ENCODE measurements at regions not wholly inside any gene's neighbourhood (a gene's known extent, or its start where the extent isn't known, plus 50 kb on each side); places are given as distances from the start of the nearest gene placed in this dataset.

GRCh38 chr6:153568628-153569027 lies 437.5 kb upstream of the RGS17 start:
- TF ChIP-seq SMAD3 (CRISPR knock-in tag; IDR thresholded peaks at IDR 0.05) (no peak), RXRA (CRISPR knock-in tag; IDR thresholded peaks at IDR 0.05) (no peak), FOXM1 (CRISPR knock-in tag; IDR thresholded peaks at IDR 0.05) (no peak)
- TF ChIP-seq, protein P1, sequence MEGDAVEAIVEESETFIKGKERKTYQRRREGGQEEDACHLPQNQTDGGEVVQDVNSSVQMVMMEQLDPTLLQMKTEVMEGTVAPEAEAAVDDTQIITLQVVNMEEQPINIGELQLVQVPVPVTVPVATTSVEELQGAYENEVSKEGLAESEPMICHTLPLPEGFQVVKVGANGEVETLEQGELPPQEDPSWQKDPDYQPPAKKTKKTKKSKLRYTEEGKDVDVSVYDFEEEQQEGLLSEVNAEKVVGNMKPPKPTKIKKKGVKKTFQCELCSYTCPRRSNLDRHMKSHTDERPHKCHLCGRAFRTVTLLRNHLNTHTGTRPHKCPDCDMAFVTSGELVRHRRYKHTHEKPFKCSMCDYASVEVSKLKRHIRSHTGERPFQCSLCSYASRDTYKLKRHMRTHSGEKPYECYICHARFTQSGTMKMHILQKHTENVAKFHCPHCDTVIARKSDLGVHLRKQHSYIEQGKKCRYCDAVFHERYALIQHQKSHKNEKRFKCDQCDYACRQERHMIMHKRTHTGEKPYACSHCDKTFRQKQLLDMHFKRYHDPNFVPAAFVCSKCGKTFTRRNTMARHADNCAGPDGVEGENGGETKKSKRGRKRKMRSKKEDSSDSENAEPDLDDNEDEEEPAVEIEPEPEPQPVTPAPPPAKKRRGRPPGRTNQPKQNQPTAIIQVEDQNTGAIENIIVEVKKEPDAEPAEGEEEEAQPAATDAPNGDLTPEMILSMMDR (CRISPR knock-in tag; IDR thresholded peaks at IDR 0.05): no peak
